Nucleus accumbens (tissue), 56 donors: ENCODE measurements at regions not wholly inside any gene's neighbourhood (a gene's known extent, or its start where the extent isn't known, plus 50 kb on each side); places are given as distances from the start of the nearest gene placed in this dataset.
"Not testable (repeated sequence)": the region's sequence is repeated elsewhere in the genome, so short reads cannot be mapped to it uniquely, and the experiment has no call there.

Experiments
- DNase-seq, 56 donors: peaks; one replicate each; lab custom pipeline; 2025; lab: John Stamatoyannopoulos, UW

DNA sequence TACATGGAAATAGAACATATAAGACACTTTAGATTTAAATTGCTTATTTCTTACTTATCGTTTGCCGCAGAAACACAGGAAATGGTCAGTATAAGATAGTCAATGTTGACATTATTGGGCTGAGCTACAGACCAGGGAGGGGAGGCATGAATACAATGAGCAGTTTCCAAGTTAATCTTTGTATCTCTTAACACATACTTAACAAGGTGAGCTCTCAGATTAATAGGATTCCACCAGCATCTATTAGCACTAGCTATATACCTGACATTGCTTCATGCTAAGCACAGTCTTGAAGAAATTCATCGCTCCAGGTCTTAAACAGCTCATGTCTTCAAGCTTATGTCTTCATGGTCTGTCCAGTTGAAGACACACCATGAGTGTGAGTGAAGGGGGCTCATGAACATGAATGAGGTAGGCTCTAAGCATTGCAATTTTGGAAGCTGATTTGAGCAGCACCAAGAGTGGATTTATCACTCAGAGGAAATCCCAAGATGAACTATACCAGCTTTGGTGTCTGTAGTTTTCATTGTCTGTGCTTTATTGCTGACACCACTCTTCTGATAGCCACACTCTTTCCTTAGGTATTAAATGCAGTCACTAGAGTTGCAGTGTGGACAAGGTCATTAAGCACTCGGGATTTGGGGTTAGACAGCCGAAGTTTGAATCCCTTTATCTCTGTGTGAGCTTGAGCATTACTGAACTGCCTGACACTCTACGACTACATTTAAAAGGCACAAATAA lies 359.3 kb upstream of the EPHA4 start:
- no peak for DNase-seq

- no peak for DNase-seq
Measured at GRCh38 chr2:221929259-221929658, 357.2 kb upstream of the EPHA4 start.

GRCh38 chr2:221926327-221926726 lies 354.2 kb upstream of the EPHA4 start:
- DNase-seq = no peak

GRCh38 chr2:221924576-221924975 lies 352.5 kb upstream of the EPHA4 start:
- DNase-seq = peak in 1 of 56 donors; percentile 12

DNA sequence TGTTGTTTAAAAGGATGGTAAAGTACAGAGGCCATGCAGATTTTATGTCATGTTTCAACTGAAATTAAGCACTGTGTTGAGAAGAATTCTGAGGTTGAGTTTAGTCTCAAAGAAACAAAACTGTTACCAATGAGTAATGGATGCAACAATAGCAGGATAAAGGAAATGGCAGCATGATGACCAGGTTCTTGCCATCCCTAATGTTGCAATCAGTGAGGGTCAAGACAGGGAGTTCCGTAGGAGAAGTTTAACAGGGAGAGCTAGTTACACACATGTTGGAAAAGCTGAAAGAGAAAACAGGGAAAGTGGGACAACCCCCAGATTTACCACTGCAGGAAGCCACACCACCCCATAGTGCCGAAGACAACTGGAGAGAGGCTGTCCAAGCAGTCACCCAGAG lies 343.8 kb upstream of the EPHA4 start:
- no peak for DNase-seq

DNA sequence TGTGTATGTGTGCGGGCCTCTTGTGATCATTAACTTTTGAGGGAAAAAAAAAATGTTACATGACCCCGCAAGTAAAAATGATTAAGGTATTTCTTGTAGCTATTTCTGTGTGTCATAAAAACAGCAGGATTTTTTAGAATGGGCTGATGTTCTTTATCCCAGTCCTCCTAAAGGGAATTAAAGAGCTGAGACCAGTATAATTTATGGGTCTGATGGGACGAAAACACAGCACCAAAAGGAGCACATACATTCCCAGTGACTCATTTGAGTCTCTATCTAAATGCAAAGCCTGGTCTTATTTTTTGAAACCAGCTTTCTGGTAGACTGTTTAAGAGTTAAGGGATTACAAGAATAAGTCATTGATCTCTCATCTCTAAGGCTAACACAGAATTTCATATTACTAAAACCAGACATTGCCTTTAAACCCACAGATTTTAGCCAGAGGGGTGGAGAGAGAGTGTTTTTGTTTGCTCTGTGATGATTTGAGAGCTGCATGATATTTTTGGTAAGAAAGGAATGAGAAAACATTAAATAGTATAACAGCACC lies 342.3 kb upstream of the EPHA4 start:
- no peak for DNase-seq

GRCh38 chr2:221911890-221912289 lies 339.8 kb upstream of the EPHA4 start:
- peak in 4 of 56 donors; percentile 2 to 13 (median 4) for DNase-seq

GRCh38 chr2:221911321-221911720 lies 339.2 kb upstream of the EPHA4 start:
- DNase-seq = no peak

DNA sequence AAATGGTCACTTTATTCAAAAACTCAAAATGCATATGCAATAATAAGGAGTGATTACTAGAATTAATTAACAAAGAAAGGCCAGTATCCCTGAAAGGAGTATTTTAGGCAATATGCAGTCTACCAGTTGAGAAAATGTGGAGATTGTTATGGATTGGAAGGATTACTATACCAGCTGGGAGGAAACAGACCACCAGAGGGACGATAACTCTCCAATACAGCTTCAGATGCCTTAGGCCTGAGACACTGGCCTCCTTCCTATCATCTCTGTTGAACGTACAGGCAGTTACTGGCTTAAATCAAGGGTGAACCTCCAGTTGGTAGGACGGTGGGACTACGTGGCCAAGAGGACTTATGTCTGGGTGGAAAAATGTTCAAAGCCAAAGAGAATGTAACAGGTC lies 336.4 kb upstream of the EPHA4 start:
- no peak for DNase-seq

DNA sequence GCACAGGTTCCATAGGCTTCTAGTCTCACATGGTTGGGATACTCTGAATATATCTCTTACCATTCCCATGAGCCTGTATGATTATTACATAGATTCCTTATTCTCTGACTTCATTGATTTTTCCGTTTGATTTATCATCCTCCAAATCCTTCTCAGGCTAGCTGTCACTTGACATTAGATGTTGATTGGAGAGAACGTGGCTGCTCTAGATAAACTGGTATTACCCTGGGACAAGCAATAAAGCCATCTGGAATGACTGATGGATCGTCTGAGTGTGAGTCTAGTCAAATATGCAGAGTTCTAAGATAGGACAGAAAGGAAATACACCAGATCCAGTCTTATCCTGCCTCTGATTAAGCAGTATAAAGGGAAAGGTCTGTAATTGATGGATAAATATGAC lies 325.6 kb upstream of the EPHA4 start:
- no peak for DNase-seq

DNA sequence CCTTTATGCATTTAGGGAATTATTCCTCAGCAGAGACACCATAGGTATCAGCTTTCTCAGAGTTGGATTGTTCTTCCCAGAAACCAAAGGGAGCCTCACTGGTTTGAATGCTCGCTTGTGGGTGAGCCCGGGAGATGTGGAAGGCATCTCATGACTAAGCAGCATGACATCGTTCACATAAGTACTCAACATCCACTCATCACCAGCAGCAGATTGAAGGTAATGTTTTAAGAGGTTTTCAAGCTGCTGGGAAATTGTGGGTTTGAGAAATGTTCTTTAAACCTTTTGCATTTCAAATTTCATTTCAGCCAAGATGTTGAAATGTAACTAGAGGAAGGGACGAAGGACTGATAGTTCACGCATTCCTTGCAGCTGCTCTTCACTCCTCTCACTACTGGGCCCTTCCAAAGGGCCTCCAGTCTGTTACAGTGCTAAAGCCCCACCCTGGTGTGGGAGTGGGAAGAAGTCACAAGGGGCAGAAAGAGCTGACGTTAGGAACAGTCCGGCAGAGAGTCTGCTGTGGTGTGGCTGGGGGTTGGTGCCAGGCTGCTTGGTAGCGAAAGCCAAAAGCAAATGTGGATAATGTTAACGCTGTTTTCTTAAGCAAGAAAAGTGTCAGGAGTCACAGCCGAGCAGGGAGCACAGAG lies 324.5 kb upstream of the EPHA4 start:
- DNase-seq = peak in 15 of 56 donors; percentile 0 to 38 (median 10)

- DNase-seq = no peak
Measured at GRCh38 chr2:221895366-221896121, 323.4 kb upstream of the EPHA4 start.

DNA sequence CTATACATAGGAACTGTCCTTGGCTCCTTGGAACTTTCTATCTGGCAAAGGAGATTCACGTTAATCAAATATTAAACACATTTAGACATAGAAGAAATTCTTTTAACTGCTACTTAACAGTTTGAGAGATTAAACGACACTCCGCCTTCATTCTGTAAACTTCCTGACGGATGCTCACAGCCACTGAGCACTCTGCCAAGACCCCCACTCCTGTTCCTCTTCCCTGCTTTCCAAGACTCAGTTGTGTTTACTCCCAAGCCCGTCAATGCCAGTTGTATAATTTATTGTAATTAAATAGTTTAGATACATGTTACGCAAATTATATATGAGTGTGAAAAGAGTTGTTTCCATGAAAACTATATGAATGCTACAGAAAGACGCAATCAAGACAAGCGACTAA lies 321.4 kb upstream of the EPHA4 start:
- no peak for DNase-seq

GRCh38 chr2:221892006-221892405 lies 319.9 kb upstream of the EPHA4 start:
- not testable (repeated sequence) for DNase-seq

- no peak for DNase-seq
Measured at GRCh38 chr2:221883976-221884375, 311.9 kb upstream of the EPHA4 start.

- no peak for DNase-seq
Measured at GRCh38 chr2:221876016-221876415, 303.9 kb upstream of the EPHA4 start.

GRCh38 chr2:221874444-221874843 lies 302.3 kb upstream of the EPHA4 start:
- no peak for DNase-seq

- DNase-seq = no peak
Measured at GRCh38 chr2:221857719-221858118, 285.6 kb upstream of the EPHA4 start.

DNA sequence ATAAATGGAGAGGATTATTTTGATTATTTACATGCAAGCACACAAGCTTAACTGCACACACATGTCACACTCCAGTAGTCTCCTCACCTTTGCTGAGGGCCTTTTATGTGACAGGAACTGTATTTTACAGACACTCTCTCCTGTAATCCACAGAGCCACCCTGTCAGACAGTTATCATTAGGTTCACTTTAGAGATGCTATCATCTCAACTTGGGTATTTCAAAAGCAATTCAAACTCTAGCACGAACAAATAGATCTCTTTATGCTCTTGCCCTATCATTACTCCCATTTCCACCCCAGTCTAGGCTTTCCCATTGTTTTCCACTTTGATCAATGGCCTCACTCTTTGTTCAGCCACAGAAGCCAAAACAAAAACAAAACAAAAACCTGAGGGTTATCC lies 281.2 kb upstream of the EPHA4 start:
- no peak for DNase-seq

GRCh38 chr2:221851531-221852045 lies 279.5 kb upstream of the EPHA4 start:
- no peak for DNase-seq

DNA sequence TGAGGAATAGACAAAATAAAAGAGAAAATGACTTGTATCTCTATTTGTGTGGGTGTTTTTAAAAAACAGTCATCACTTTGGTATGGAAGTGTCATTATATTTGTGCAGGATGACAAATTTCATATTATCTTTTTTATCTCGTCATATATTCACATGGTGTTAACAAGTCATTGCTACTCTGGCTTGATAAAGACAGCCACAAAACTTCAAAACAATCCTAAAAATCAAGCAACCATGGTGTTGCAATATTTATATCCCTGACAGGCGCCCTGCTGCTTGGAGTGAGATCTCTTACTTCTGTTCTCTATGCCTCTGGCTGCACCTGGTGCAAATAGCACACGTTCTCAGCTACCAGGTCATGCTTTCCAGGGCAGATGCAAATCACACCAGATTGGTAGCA lies 278.0 kb upstream of the EPHA4 start:
- DNase-seq = no peak
